ENCODE measurements at regions not wholly inside any gene's neighbourhood (a gene's known extent, or its start where the extent isn't known, plus 50 kb on each side); places are given as distances from the start of the nearest gene placed in this dataset.
"Not testable (repeated sequence)": the region's sequence is repeated elsewhere in the genome, so short reads cannot be mapped to it uniquely, and the experiment has no call there.

DNA sequence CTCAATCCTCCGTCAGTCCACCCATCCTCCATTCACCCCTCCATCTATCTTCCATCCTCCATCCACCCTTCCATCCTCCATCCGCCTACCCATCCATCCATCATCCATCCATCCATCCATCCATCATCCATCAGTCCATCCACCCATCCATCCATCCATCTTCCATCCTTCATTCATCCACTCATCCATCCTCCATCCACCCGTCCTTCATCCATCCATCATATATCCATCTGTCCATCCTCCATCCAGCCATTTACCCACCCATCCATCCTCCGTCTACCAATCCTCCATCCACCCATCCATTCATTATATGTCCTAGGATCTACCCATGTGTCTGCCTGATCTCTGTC lies 179.1 kb downstream of the TMEM121 start:
- peaks cover 33% of the 10 kb centered on the region for H3K9me3 ChIP-seq (ENCODE audit: control insufficient read depth, low read depth, low read length)
- H3K4me3 ChIP-seq (ENCODE audit: low read length); H3K27ac ChIP-seq (ENCODE audit: low read length); H3K27me3 ChIP-seq (ENCODE audit: control insufficient read depth, insufficient read depth, low read length); DNase-seq; H3K4me1 ChIP-seq (ENCODE audit: control insufficient read depth, insufficient read depth, low read length); H3K36me3 ChIP-seq (ENCODE audit: control insufficient read depth, insufficient read depth, low read length): not testable (repeated sequence)
- WGBS (ENCODE audit: insufficient coverage, low lambda C conversion rate), result 75% methylated on average over 2 of the region's 4 CpGs

DNA sequence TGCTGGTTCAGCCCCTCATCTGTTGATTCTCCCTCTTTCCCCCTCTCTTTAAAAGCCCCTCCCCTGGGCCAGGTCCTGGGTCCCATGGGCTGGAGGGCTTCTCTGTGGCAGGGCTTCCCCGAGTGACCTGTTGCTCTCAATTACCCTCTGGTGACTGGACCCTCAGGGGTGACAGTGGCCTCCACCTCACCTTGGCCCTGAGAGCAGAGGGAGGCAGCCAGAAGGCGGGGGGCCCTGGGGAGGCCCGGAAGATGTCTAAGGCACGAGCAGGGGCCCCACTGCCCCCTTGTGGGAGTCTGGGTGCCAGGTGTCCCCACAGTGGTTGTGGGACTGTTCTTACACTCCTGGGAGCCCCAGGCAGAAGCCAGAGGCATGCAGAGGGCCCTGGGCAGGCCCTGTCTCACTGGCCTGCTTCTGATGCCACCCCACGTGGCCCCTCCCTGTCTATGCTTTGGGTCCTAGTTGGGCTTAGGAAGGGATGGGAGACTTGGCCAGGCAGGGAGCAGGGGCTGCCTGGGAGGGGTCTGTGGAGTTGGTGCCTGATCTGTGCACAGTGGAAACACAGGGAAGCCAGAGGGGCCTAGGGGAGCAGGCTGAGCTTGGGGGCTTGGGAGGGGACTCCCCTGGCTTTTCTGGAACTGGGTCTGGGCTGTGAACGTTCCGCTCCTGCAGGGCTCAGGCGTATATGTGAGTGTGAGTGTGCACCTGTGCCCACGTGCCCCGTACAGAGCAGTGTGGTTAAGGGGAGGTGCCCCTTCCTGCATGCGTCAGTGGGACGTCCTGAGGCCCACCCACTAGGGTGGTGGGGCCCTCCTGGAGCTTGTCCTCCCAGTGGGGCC lies 179.7 kb downstream of the TMEM121 start:
- H3K4me1 ChIP-seq (ENCODE audit: control insufficient read depth, insufficient read depth, low read length); H3K27ac ChIP-seq (ENCODE audit: low read length); DNase-seq; H3K4me3 ChIP-seq (ENCODE audit: low read length); H3K36me3 ChIP-seq (ENCODE audit: control insufficient read depth, insufficient read depth, low read length); H3K27me3 ChIP-seq (ENCODE audit: control insufficient read depth, insufficient read depth, low read length): not testable (repeated sequence)
- no CpG with 5 or more reads among the region's 12 CpGs for WGBS (ENCODE audit: insufficient coverage, low lambda C conversion rate)
- H3K9me3 ChIP-seq (ENCODE audit: control insufficient read depth, low read depth, low read length), result peaks cover 35% of the 10 kb centered on the region

DNA sequence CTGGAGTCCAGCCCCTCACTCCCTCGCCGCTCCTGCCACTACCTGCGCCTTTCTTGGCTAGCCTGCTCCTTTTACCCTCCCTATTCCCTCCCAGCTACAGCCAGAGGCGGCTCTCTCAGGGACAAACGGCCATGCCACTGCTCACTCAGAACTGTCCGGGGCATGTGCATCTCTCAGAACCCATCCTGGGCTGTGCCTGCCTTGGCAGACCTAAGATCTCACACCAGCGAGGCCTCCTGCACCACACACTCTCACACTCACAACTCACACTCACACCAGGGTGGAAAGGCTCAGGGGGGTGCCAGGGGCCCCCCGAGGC lies 180.3 kb downstream of the TMEM121 start:
- DNase-seq, result not testable (repeated sequence)

DNA sequence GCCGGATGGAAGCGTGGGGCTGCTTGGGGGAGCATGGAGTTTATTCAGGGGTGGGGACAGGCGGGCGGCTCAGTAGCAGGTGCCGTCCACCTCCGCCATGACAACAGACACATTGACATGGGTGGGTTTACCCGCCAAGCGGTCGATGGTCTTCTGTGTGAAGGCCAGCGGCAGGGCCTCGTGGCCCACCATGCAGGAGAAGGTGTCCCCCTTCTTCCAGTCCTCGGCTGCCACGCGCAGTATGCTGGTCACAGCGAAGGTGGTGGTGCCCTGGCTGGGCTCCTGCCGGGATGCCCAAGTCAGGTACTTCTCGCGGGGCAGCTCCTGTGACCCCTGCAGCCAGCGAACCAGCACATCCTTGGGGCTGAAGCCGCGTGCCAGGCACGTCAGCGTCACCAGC lies 180.7 kb downstream of the TMEM121 start:
- not testable (repeated sequence) for H3K27me3 ChIP-seq (ENCODE audit: control insufficient read depth, insufficient read depth, low read length); DNase-seq; H3K36me3 ChIP-seq (ENCODE audit: control insufficient read depth, insufficient read depth, low read length); H3K27ac ChIP-seq (ENCODE audit: low read length); H3K4me3 ChIP-seq (ENCODE audit: low read length); H3K4me1 ChIP-seq (ENCODE audit: control insufficient read depth, insufficient read depth, low read length)
- H3K9me3 ChIP-seq (ENCODE audit: control insufficient read depth, low read depth, low read length), result peaks cover 46% of the 10 kb centered on the region
- no CpG with 5 or more reads among the region's 23 CpGs for WGBS (ENCODE audit: insufficient coverage, low lambda C conversion rate)

More for the DNA sequence above, 180.3 kb downstream of the TMEM121 start:
- H3K4me1 ChIP-seq (ENCODE audit: control insufficient read depth, insufficient read depth, low read length); H3K36me3 ChIP-seq (ENCODE audit: control insufficient read depth, insufficient read depth, low read length); H3K27ac ChIP-seq (ENCODE audit: low read length); H3K27me3 ChIP-seq (ENCODE audit: control insufficient read depth, insufficient read depth, low read length); H3K4me3 ChIP-seq (ENCODE audit: low read length): not testable (repeated sequence)
- WGBS (ENCODE audit: insufficient coverage, low lambda C conversion rate), result no CpG with 5 or more reads among the region's 8 CpGs
- peaks cover 41% of the 10 kb centered on the region for H3K9me3 ChIP-seq (ENCODE audit: control insufficient read depth, low read depth, low read length)

DNA sequence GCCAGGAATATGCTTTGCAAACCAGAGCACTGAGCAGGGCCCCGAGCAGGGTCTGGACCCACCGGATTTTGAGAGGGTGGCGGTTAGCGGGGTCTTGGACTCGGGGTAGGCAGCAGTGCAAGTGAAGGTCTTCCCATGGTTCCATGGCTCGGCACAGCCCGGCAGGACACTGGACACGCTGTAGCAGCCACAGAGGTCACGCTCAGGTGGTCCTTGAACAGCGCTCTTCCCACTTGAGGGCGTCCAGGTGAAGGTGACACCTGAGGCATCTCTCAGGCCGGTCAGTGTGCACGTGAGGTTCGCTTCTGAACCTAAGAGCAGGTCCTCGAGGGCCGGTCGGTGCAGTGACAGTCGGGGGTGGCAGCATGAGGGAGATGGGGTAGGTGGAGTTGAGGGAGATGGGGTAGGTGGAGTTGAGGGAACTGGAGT lies 181.4 kb downstream of the TMEM121 start:
- not testable (repeated sequence) for H3K27me3 ChIP-seq (ENCODE audit: control insufficient read depth, insufficient read depth, low read length); H3K4me1 ChIP-seq (ENCODE audit: control insufficient read depth, insufficient read depth, low read length); H3K27ac ChIP-seq (ENCODE audit: low read length); H3K4me3 ChIP-seq (ENCODE audit: low read length); DNase-seq; H3K36me3 ChIP-seq (ENCODE audit: control insufficient read depth, insufficient read depth, low read length)
- peaks cover 51% of the 10 kb centered on the region for H3K9me3 ChIP-seq (ENCODE audit: control insufficient read depth, low read depth, low read length)
- WGBS (ENCODE audit: insufficient coverage, low lambda C conversion rate), result no CpG with 5 or more reads among the region's 18 CpGs

DNA sequence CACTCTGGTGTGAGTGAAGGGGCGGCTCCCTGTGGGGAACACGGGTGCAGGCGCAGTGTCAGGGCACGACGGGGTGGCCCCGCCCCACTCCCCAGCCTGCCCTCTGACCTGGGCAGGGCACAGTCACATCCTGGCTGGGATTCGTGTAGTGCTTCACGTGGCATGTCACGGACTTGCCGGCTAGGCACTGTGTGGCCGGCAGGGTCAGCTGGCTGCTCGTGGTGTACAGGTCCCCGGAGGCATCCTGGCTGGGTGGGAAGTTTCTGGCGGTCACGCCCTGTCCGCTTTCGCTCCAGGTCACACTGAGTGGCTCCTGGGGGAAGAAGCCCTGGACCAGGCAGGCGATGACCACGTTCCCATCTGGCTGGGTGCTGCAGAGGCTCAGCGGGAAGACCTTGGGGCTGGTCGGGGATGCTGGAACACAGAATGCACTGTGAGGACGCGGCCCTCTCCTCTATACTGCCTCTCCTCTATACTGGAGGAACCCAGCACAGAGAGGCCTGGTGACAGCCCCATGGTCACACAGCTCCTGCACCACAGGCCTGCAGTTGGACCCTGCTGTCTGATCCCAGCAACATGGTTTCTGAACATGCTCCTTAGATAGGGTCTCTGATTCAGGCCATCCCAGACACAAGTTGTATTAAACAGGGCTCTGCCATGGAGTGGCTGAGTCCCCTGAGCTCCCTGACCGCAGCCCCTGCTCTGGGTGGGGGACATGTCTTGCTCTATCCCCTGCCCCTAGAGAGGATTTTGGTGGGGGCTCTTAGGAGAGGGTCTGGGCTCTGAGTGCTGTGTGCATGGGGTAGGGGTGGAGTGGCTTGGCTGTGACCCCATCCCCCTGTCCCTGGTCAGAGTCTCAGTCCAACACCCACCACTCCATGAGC lies 182.1 kb downstream of the TMEM121 start:
- not testable (repeated sequence) for H3K27me3 ChIP-seq (ENCODE audit: control insufficient read depth, insufficient read depth, low read length); H3K36me3 ChIP-seq (ENCODE audit: control insufficient read depth, insufficient read depth, low read length); H3K4me1 ChIP-seq (ENCODE audit: control insufficient read depth, insufficient read depth, low read length); H3K4me3 ChIP-seq (ENCODE audit: low read length); DNase-seq; H3K27ac ChIP-seq (ENCODE audit: low read length)
- peaks cover 58% of the 10 kb centered on the region for H3K9me3 ChIP-seq (ENCODE audit: control insufficient read depth, low read depth, low read length)
- WGBS (ENCODE audit: insufficient coverage, low lambda C conversion rate), result 70% methylated on average over 2 of the region's 24 CpGs

DNA sequence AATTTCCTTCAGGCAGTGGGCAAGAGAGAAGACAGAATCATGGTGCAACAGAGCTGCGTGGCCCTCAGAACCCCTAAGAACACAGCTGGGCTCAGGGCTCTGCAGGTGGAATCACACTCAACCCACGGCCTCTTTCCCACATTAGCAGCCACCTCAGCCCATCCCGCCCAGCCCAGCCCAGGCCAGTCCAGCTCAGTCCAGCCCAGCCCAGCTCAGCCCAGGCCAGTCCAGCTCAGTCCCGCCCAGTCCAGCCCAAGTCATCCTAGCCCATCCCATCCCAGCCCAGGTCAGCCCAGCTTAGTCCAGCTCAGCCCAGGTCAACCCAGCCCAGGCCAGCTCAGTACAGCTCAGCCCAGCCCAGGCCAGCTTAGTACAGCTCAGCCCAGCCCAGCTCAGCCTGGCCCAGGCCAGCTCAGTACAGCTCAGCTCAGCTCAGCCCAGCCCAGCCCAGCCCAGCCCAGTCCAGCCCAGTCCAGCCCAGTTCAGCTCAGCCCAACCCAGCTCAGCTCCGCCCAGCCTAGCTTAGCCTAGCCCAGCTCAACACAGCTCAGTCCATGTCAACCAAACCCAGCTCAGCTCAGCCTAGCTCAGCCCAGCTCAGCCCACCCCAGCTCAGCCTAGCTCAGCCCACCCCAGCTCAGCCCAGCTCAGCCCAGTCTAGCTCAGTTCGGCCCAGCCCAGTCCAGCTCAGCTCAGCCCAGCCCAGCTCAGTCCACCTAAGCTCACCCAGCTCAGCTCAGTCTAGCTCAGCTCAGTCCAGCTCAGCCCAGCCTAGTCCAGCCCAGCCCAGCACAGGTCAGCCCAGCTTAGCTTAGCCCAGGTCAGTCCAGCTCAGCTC lies 183.1 kb downstream of the TMEM121 start:
- no CpG with 5 or more reads among the region's 6 CpGs for WGBS (ENCODE audit: insufficient coverage, low lambda C conversion rate)
- no peak for DNase-seq
- Histone ChIP-seq H3K4me1 (ENCODE audit: control insufficient read depth, insufficient read depth, low read length) (no peaks in the 10 kb centered on the region), H3K27me3 (ENCODE audit: control insufficient read depth, insufficient read depth, low read length) (no peaks in the 10 kb centered on the region), H3K9me3 (ENCODE audit: control insufficient read depth, low read depth, low read length) (peaks cover 58% of the 10 kb centered on the region), H3K27ac (ENCODE audit: low read length) (no peak overlapping the region), H3K4me3 (ENCODE audit: low read length) (no peak overlapping the region), H3K36me3 (ENCODE audit: control insufficient read depth, insufficient read depth, low read length) (no peaks in the 10 kb centered on the region)

DNA sequence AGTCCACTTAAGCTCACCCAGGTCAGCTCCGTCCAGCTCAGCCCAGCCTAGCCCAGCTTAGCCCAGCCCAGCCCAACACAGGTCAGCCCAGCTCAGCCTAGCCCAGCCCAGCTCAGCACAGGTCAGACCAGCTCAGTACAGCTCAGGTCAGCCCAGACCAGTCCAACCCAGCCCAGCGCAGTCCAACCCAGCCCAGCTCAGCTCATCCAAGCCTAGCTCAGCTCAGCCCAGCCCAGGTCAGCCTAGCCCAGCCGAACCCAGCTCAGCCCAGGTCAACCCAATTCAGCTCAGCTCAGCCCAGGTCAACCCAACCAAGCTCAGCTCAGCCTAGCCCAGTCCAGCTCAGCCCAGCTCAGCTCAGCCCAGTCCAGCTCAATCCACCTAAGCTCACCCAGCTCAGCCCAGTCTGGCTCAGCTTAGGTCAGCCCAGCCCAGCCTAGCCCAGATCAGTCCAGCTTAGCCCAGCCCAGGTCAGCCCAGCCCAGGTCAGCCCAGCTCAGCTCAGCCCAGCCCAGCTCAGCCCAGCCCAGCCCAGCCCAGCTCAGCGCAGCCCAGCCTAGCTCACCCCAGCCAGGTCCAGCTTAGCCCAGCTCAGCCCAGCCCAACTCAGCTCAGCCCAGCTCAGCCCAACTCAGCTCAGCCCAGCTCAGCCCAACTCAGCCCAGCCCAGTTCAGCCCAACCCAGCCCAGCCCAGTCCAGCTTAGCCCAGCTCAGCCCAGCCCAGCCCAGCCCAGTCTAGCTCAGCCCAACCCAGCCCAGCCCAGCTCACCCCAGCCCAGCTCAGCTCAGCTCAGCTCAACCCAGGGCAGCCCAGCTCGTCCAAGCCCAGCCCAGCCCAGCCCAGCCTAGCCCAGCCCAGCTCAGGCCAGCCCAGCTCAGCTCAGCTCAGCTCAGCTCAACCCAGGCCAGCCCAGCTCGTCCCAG lies 184.0 kb downstream of the TMEM121 start:
- no peak overlapping the region for H3K4me3 ChIP-seq (ENCODE audit: low read length)
- WGBS (ENCODE audit: insufficient coverage, low lambda C conversion rate), result no CpG with 5 or more reads among the region's 6 CpGs
- DNase-seq, result no peak
- H3K4me1 ChIP-seq (ENCODE audit: control insufficient read depth, insufficient read depth, low read length), result no peaks in the 10 kb centered on the region
- H3K9me3 ChIP-seq (ENCODE audit: control insufficient read depth, low read depth, low read length), result peaks cover 58% of the 10 kb centered on the region
- H3K27ac ChIP-seq (ENCODE audit: low read length), result no peak overlapping the region
- H3K27me3 ChIP-seq (ENCODE audit: control insufficient read depth, insufficient read depth, low read length), result no peaks in the 10 kb centered on the region
- H3K36me3 ChIP-seq (ENCODE audit: control insufficient read depth, insufficient read depth, low read length), result no peaks in the 10 kb centered on the region

DNA sequence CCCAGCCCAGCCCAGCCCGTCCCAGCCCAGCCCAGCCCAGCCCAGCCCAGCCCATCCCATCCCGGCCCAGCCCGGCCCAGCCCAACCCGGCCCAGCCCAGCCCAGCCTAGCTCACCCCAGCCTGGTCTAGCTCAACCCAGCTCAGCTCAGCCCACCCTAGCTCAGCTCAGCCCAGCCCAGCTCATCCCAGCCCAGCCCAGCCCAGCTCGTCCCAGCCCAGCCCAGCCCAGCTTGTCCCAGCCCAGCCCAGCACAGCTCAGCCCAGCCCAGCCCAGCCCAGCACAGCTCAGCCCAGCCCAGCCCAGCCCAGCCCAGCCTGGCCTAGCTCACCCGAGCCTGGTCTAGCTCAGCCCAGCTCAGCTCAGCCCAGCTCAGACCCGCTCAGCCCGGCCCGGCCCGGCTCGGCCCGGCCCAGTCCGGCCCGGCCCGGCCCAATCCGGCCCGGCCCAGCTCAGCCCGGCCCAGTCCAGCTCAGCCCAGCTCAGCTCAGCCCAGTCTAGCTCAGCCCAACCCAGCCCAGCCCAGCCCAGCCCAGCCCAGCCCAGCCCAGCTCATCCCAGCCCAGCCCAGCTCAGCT lies 184.7 kb downstream of the TMEM121 start:
- H3K27ac ChIP-seq (ENCODE audit: low read length), result no peak overlapping the region
- DNase-seq, result no peak
- no peaks in the 10 kb centered on the region for H3K27me3 ChIP-seq (ENCODE audit: control insufficient read depth, insufficient read depth, low read length)
- WGBS (ENCODE audit: insufficient coverage, low lambda C conversion rate), result no CpG with 5 or more reads among the region's 18 CpGs
- H3K9me3 ChIP-seq (ENCODE audit: control insufficient read depth, low read depth, low read length), result peaks cover 53% of the 10 kb centered on the region
- H3K36me3 ChIP-seq (ENCODE audit: control insufficient read depth, insufficient read depth, low read length), result no peaks in the 10 kb centered on the region
- no peak overlapping the region for H3K4me3 ChIP-seq (ENCODE audit: low read length)
- H3K4me1 ChIP-seq (ENCODE audit: control insufficient read depth, insufficient read depth, low read length), result no peaks in the 10 kb centered on the region

All from large intestine (tissue), 3 donors.